Urothelium cell line (cell line): ENCODE measurements at regions not wholly inside any gene's neighbourhood (a gene's known extent, or its start where the extent isn't known, plus 50 kb on each side); places are given as distances from the start of the nearest gene placed in this dataset.
A peak's percentile ranks its signal among the peaks of the same experiment; 100 is the strongest.

Source experiments
- DNase-seq: peaks from one replicate; pipeline ENCODE4 v3.0.0; 2011; ENCODE audit warnings: low spot score, mixed read lengths
- FAIRE-seq: peaks from 2 replicates; lab custom pipeline; 2011; peaks lifted over from hg19 to GRCh38; lab: Jason Lieb, UNC

- DNase-seq (no peak), FAIRE-seq (no peak)
Observed at GRCh38 chr2:236841389-236841788, 244.3 kb upstream of the COPS8 start.

DNA sequence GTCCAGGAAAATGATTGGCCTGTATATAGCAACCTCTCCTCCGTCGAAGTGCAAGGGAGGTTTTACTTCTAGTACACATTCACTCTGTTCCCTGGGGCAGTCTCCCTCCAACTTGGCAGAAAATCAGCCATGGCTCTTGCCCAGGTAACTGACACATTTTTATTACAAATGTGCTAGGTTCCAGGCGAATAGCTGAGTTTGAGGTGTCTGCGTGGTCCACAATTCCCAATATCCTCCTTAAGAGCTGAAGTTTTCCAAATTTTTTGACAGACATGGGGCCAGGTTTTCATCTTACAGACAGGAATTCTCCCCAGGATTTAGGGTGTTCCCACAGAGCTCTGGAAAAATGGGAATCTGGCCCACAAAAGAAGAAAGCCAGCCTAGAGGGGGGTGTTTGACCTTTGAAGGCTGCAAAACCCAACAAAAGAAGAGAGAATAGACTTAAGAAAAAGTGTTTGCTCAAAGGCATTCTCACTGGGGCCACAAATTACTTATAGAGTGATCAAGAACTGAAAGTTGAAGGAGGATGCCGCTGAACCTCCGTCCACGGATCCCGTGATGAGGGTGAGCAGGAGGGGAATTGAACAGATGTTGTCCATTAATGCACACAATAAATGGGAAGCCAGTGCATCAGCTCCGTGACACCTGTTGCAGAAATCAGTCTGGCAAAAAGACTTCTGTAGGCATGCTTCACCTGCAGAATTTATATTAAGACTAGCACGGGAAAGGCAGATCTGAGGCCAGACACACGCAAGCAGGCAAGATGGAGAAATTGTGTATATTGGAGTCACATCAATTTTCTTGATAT lies 242.3 kb upstream of the COPS8 start:
- DNase-seq (no peak), FAIRE-seq (no peak)

- DNase-seq (no peak), FAIRE-seq (no peak)
Observed at GRCh38 chr2:236844711-236845110, 241.0 kb upstream of the COPS8 start.

DNA sequence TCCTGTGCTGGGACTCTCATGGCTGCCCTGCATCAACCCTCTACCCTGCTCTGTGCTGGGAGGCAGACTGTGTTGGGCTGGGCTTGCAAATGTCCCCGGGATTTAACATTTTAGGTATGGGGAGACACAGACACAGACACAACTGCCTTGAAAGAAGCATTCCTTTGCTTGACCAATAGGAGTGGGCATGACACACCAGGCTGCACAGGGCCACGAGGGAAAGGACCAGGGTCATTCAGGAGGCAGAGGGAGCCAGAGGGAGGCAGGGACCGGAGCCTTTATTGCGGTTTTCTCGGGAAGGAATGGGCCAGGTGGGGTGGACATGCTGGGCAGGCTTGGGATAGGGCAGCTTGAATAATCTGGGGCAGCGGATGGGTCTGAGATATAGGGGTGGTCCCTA lies 238.7 kb upstream of the COPS8 start:
- no peak for DNase-seq
- no peak for FAIRE-seq

- FAIRE-seq: no peak
- no peak for DNase-seq
Observed at GRCh38 chr2:236847538-236848263, 238.0 kb upstream of the COPS8 start.

DNA sequence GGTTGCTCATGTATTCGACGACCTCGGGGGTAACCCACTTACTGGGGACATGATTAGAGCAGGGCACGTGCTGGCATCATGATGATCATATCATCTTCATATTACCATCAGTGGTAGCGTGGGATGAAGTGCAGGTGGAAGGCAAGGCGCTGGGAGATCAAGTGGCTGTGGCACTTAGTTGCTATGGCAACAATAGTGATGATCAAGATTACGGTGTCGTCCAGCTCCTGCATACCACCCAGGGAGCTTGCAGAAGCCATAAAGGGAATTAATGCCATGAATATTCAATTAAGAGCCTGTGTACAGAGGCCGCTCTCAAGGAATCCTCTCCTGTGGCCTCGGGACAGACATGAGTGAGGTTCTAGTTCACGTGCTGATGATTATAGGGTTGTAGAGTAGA lies 237.2 kb upstream of the COPS8 start:
- DNase-seq (no peak), FAIRE-seq (peak; percentile 5)

- DNase-seq (no peak), FAIRE-seq (no peak)
Observed at GRCh38 chr2:236849508-236849907, 236.2 kb upstream of the COPS8 start.

DNA sequence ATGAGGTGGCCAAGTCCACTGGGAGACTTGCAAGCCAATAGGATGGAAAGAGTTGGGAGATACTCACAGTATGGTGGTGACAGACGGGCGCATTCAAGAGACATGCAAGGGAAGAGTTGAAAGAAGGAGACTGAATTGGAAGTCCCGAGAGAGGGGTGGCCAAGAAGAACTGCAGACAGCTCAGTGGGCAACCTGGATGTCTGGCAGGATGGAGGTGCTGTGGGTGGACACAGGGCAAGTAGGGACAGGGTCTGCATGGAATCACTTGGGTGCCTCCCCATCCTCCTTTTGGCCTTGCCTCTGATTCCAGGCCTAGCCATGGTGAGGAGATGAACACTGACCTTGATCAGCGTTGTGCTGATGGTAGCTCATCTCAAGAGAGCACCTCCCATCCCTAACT lies 235.7 kb upstream of the COPS8 start:
- DNase-seq (no peak), FAIRE-seq (no peak)

DNA sequence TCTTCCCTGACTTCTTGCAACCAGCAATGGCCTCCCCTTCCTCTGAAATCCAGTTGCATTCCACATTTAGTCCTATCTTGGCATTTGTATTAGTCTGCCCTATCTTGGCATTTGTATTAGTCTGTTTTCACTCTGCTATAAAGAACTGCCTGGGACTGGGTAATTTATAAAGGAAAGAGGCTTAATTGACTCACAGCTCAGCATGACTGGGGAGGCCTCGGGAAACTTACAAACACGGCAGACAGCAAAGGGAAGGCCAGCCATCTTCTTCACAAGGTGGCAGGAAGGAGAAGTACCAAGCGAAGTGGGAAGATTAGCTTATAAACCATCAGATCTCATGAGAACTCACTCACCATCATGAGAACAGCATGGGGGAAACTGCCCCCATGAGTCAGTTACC lies 234.5 kb upstream of the COPS8 start:
- FAIRE-seq (no peak), DNase-seq (no peak)

DNA sequence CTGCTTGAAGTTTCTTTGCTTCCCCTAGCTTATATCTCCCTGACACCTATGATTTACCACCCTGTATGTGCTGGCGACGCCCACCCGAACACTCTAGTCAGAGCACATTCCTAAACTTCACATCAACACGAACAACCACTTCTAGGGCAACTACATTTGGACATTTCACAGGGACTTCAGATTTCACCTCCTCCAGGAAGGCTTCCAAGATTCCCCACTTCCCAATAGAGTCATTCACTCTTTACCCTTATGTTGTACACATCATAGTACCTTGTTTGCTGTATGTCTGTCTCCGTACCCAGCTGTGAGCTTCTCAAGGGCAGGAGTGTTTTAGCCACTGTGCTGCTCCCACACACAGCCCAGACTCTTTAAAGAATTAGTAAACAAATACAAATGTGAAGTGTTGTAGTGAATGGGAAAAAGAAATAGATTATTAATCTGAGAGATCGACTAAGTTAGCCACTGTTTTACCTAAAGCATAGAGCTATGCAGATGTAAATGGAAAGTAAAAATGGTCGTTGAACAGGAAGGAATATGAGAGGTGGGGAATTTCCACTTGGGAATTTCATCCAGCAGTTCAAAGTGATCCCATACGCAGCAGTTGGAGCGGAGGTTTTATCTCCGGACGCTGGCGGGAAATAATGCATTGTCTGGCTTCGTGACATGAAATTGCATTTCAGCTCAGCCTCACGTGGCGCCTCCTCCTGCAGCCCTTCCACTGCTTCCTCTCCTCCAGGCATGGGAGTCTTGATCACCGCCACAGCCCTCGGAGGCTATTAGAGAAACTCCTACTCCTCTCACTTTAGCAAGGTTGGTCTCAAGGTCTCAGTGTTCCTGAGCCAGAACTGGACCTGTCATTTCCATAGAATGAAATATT lies 233.4 kb upstream of the COPS8 start:
- FAIRE-seq: no peak
- DNase-seq: no peak

DNA sequence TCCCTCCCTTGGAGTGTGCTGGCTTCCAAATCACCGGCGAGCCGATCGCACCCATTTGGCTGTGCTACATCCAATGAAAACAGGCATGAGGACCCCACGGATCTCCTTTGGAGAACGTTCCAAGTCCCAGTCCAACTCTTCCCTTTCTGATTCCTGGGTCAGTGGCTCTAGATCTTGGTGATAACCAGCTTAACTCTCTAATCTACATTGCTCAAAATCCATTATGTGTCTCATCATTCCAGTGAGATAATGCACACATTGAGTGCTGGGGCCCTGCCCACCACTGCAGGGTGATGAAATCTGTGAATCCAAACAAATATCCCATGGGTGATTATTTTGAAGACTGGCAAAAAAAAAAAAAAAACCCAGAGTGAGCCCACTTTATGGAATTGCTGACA lies 232.7 kb upstream of the COPS8 start:
- FAIRE-seq (no peak), DNase-seq (no peak)

DNA sequence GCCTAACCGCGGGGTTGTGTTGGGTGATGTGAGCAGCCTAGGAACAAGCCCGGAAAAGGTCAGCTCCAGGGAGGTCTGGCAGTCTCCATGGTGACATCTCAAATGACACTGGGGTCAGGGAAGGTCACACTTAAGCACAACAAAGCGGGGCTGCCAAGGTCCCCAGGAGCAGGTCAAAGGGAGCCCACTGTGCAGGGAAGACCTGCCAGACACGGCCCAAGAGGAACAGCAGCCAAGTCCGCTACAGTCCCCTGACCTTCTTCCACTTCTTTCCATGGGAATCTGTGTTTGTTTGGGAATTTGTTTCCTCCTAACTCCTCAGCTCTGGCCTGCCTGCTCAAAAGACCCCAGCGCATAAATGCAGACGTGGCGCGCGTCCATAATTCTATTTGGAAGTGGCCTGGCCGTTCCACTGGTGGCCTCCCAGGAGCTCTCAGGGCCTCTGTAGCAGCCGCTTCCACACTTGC lies 232.1 kb upstream of the COPS8 start:
- FAIRE-seq (no peak), DNase-seq (no peak)

DNA sequence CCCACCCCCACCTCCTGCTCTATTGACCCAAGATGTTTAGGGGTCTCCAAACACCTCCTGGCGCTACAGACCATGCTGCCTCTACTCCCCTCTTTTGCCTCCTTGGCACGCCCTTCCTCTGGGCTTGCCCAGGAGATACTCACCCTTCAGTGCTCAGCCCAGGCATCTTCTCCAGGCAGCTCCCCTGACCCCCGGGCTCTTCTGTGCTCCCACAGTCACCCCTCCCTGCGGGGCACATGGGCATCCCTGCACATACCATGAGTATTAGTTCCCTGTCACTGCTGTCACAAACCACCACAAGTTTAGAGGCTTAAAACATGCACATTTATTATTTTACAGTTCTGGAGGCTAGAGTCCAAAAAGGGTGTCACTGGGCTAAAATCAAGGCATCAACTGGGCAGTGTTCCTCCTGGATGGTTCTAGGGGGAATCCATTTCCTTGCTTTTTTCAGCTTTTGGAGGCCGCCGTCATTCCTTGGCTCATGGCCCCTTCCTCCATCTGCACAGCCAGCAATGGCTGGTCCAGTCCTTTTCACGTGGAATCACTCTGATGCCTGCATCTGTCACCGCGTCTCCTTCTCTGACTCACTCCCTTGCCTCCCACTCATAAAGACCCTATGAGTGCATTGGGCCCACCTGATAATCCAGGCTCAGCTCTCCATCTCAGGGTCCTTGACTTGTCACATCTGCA lies 230.4 kb upstream of the COPS8 start:
- DNase-seq (no peak), FAIRE-seq (no peak)

GRCh38 chr2:236855866-236856847 lies 229.5 kb upstream of the COPS8 start:
- DNase-seq (no peak), FAIRE-seq (no peak)

- FAIRE-seq: no peak
- no peak for DNase-seq
Observed at GRCh38 chr2:236856848-236857235, 228.8 kb upstream of the COPS8 start.

DNA sequence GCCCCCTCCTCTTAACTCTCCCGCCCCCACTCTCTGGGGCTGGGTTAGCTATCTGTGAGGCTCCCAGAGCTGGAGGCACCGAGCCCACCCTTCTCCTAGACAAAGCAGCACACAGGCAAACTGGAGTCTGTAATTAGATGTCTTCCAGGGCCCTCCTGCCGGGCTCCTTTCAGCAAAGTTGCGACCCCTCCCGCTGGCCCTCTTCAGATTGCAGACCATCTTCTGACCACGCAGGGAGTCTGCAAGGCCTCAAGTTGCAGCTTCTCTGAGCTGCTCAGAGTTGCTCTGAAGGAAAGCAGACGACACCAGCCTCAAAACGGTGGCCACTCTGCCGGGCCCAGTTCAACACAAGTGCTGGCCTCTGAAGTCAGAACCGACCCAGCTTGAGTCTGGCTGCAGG lies 228.4 kb upstream of the COPS8 start:
- FAIRE-seq (no peak), DNase-seq (no peak)

- no peak for DNase-seq
- FAIRE-seq: no peak
Observed at GRCh38 chr2:236857781-236858180, 227.9 kb upstream of the COPS8 start.

- FAIRE-seq: no peak
- no peak for DNase-seq
Observed at GRCh38 chr2:236858661-236859060, 227.0 kb upstream of the COPS8 start.

- DNase-seq: no peak
- FAIRE-seq: no peak
Observed at GRCh38 chr2:236859908-236860307, 225.8 kb upstream of the COPS8 start.
